Type B pancreatic cell (in vitro differentiated cells): ENCODE measurements at regions not wholly inside any gene's neighbourhood (a gene's known extent, or its start where the extent isn't known, plus 50 kb on each side); places are given as distances from the start of the nearest gene placed in this dataset.
"Not testable (repeated sequence)": the region's sequence is repeated elsewhere in the genome, so short reads cannot be mapped to it uniquely, and the experiment has no call there.

ENCODE experiments used
- DNase-seq: peaks from one replicate; pipeline ENCODE4 v3.0.0; 2021; ENCODE audit warnings: mixed read lengths; ENCODE audit not compliant: unreplicated experiment; ENCODE audit errors: extremely low spot score
- H3K27ac Mint-ChIP-seq: 2 replicates; pipeline ENCODE4 v1.8.0; 2021; ENCODE audit warnings: mild to moderate bottlenecking, mixed read lengths
- H3K27me3 Mint-ChIP-seq: 2 replicates; pipeline ENCODE4 v1.8.0; 2021; ENCODE audit warnings: mixed read lengths
- H3K36me3 Mint-ChIP-seq: 2 replicates; pipeline ENCODE4 v1.8.0; 2021; ENCODE audit warnings: mixed read lengths
- H3K4me1 Mint-ChIP-seq: one replicate; pipeline ENCODE4 v1.8.0; 2021; ENCODE audit warnings: mixed read lengths; ENCODE audit not compliant: unreplicated experiment
- H3K4me3 Mint-ChIP-seq: 2 replicates; pipeline ENCODE4 v1.8.0; 2021; ENCODE audit warnings: mild to moderate bottlenecking, mixed read lengths
- H3K9me3 Mint-ChIP-seq: 2 replicates; pipeline ENCODE4 v1.8.0; 2021; ENCODE audit warnings: mixed read lengths
- CTCF ChIP-seq: fragments of 200-600 bp; sonication (generic); conservative IDR thresholded peaks from 2 replicates; pipeline ENCODE4 v1.5.0; 2021; ENCODE audit warnings: antibody characterized with exemption, mild to moderate bottlenecking

GRCh38 chr2:107717661-107718060, 109.0 kb upstream of the RGPD4 start:
- no peak for DNase-seq
- no peak for TF ChIP-seq CTCF
- peaks cover 15% of the 10 kb centered on the region for H3K27me3 Mint-ChIP-seq
- no peak overlapping the region for H3K27ac Mint-ChIP-seq
- H3K36me3 Mint-ChIP-seq, result no peaks in the 10 kb centered on the region
- peak overlapping the region; percentile 8 for H3K4me3 Mint-ChIP-seq
- H3K4me1 Mint-ChIP-seq, result peaks cover 18% of the 10 kb centered on the region
- H3K9me3 Mint-ChIP-seq, result no peaks in the 10 kb centered on the region

GRCh38 chr2:107719141-107719540, 107.6 kb upstream of the RGPD4 start:
- no peak for TF ChIP-seq CTCF
- Mint-ChIP-seq H3K27me3 (peaks cover 15% of the 10 kb centered on the region), H3K27ac (no peak overlapping the region), H3K9me3 (no peaks in the 10 kb centered on the region), H3K4me1 (peaks cover 18% of the 10 kb centered on the region), H3K36me3 (no peaks in the 10 kb centered on the region), H3K4me3 (no peak overlapping the region)
- no peak for DNase-seq

DNA sequence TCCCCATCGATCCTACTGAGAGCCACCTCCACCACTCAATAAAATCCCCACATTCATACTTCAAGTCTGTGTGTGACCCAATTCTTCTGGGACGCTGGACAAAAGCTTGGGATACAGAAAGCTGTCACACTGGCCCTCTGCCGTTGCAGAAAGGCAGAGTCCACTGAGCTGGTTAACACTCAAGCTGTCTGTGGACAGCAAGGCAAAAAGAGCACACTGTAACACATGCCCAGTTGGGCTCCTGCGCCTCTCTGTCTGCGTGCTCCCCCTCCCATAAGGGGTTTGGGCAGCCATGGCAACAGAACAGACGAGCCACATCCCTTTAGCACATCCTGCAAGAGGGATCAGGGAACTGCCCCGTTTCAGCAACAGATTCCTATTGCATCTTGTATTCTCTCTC, 106.9 kb upstream of the RGPD4 start:
- H3K9me3 Mint-ChIP-seq, result no peaks in the 10 kb centered on the region
- no peak for DNase-seq
- H3K4me3 Mint-ChIP-seq, result no peak overlapping the region
- H3K36me3 Mint-ChIP-seq, result no peaks in the 10 kb centered on the region
- H3K27me3 Mint-ChIP-seq, result peaks cover 15% of the 10 kb centered on the region
- peaks cover 18% of the 10 kb centered on the region for H3K4me1 Mint-ChIP-seq
- no peak for TF ChIP-seq CTCF
- H3K27ac Mint-ChIP-seq, result no peak overlapping the region

DNA sequence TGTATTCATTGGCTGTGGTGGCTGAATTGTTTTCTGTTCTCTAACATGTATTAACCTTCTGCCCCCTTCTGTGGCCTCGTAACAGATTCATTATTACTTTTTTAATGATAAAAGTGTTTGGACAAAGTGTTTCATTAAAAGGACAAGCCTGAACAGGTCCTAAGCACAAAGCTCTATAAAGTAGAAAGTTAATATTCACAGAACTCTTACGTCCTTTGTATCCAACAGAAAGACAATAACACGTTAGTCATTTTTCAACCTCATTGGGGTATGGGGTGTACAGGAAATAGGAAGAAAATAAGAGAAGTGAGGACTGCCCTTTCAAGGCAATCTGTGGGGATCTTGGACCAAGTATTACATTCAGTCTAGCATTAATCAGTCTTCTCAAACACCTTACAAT, 105.5 kb upstream of the RGPD4 start:
- peaks cover 15% of the 10 kb centered on the region for H3K27me3 Mint-ChIP-seq
- peak overlapping the region; percentile 15 for H3K27ac Mint-ChIP-seq
- no peaks in the 10 kb centered on the region for H3K36me3 Mint-ChIP-seq
- peaks cover 18% of the 10 kb centered on the region for H3K4me1 Mint-ChIP-seq
- DNase-seq, result no peak
- no peak for TF ChIP-seq CTCF
- H3K9me3 Mint-ChIP-seq, result no peaks in the 10 kb centered on the region
- H3K4me3 Mint-ChIP-seq, result no peak overlapping the region

GRCh38 chr2:107721586-107721985, 105.1 kb upstream of the RGPD4 start:
- Mint-ChIP-seq H3K9me3 (no peaks in the 10 kb centered on the region), H3K27me3 (peaks cover 15% of the 10 kb centered on the region), H3K36me3 (no peaks in the 10 kb centered on the region), H3K27ac (peak overlapping the region; percentile 15), H3K4me1 (peaks cover 18% of the 10 kb centered on the region), H3K4me3 (no peak overlapping the region)
- TF ChIP-seq CTCF, result no peak
- no peak for DNase-seq

DNA sequence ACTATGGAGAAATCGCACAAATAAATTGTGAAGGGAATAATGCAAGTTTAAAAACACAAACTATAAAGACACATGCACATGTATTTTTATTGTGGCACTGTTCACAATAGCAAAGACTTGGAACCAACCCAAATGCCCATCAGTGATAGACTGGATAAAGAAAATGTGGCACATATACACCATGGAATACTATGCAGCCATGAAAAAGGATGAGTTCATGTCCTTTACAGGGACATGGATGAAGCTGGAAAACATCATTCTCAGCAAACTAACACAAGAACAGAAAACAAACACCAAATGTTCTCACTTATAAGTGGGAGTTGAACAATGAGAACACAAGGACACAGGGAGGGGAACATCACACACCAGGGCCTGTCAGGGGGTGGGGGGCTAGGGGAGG, 100.9 kb upstream of the RGPD4 start:
- not testable (repeated sequence) for H3K9me3 Mint-ChIP-seq, H3K27ac Mint-ChIP-seq, H3K36me3 Mint-ChIP-seq, DNase-seq, H3K4me1 Mint-ChIP-seq, H3K27me3 Mint-ChIP-seq, H3K4me3 Mint-ChIP-seq
